ENCODE measurements at regions not wholly inside any gene's neighbourhood (a gene's known extent, or its start where the extent isn't known, plus 50 kb on each side); places are given as distances from the start of the nearest gene placed in this dataset.
"Not testable (repeated sequence)": the region's sequence is repeated elsewhere in the genome, so short reads cannot be mapped to it uniquely, and the experiment has no call there.

DNA sequence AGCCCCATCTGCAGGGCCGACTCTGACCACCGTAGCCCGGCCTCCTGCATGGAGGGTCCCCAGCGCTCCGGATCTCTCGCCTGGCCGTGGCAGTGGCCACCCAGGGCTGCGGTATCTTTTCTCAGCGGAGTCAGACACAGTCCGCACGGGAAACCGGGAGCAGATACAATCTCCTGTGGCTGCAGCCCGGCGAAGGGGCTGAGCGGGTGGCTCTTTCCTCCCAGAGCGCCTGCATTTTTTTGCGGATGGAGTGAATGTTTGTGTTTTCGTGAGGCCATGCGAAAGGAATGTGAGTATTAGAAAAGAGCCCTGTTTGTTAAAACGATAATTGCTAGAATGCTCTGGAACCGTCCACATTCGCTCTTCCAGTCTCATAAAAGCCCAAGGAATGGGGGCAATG lies 53.4 kb upstream of the PTCH1 start:
- no peak overlapping the region for H3K27ac ChIP-seq
- no peaks in the 10 kb centered on the region for H3K9me3 ChIP-seq
- H3K4me1 ChIP-seq (ENCODE audit: control insufficient read depth in 1 of 2, insufficient read depth in 1 of 2, low read depth in 1 of 2, low read length in 1 of 2), result no peaks in the 10 kb centered on the region
- no peaks in the 10 kb centered on the region for H3K36me3 ChIP-seq
- H3K27me3 ChIP-seq, result peaks cover 37% of the 10 kb centered on the region
- no peak overlapping the region for H3K4me3 ChIP-seq (ENCODE audit: low read depth in 1 of 2, low read length in 1 of 2)
- TF ChIP-seq, protein P1, sequence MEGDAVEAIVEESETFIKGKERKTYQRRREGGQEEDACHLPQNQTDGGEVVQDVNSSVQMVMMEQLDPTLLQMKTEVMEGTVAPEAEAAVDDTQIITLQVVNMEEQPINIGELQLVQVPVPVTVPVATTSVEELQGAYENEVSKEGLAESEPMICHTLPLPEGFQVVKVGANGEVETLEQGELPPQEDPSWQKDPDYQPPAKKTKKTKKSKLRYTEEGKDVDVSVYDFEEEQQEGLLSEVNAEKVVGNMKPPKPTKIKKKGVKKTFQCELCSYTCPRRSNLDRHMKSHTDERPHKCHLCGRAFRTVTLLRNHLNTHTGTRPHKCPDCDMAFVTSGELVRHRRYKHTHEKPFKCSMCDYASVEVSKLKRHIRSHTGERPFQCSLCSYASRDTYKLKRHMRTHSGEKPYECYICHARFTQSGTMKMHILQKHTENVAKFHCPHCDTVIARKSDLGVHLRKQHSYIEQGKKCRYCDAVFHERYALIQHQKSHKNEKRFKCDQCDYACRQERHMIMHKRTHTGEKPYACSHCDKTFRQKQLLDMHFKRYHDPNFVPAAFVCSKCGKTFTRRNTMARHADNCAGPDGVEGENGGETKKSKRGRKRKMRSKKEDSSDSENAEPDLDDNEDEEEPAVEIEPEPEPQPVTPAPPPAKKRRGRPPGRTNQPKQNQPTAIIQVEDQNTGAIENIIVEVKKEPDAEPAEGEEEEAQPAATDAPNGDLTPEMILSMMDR (IDR thresholded peaks at IDR 0.05), result no peak

DNA sequence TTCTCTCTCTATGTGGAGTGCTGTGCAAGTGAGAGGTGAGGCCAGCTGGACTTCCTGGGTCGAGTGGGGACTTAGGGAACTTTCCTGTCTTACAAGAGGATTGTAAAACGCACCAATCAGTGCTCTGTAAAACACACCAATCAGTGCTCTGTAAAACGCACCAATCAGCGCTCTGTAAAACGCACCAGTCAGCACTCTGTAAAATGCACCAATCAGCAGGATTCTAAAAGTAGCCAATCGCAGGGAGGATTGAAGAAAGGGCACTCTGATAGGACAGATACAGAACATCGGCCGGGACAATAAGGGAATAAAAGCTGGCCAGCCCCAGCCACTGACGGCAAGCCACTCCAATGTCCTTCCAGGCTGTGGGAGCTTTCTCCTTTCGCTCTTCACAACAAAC lies 52.0 kb upstream of the PTCH1 start:
- H3K27me3 ChIP-seq, result peaks cover 37% of the 10 kb centered on the region
- not testable (repeated sequence) for H3K27ac ChIP-seq; H3K9me3 ChIP-seq; H3K36me3 ChIP-seq; H3K4me3 ChIP-seq (ENCODE audit: low read depth in 1 of 2, low read length in 1 of 2); H3K4me1 ChIP-seq (ENCODE audit: control insufficient read depth in 1 of 2, insufficient read depth in 1 of 2, low read depth in 1 of 2, low read length in 1 of 2)
